K562 (cell line): ENCODE measurements at regions not wholly inside any gene's neighbourhood (a gene's known extent, or its start where the extent isn't known, plus 50 kb on each side); places are given as distances from the start of the nearest gene placed in this dataset.

ENCODE experiments used
- ARID1B ChIP-seq: fragments of 450-650 bp; IDR thresholded peaks from 2 replicates; pipeline ENCODE4 v1.6.1; 2016; ENCODE audit warnings: antibody characterized with exemption, mild to moderate bottlenecking, inconsistent platforms
- CBFA2T2 ChIP-seq: fragments of 450-650 bp; conservative IDR thresholded peaks from 2 replicates; pipeline ENCODE4 v1.6.1; 2017; ENCODE audit warnings: mild to moderate bottlenecking
- DPF2 ChIP-seq: fragments of 450-650 bp; IDR thresholded peaks from 2 replicates; pipeline ENCODE4 v1.6.1; 2016
- EP300 ChIP-seq: IDR thresholded peaks from 2 replicates; pipeline ENCODE4 v1.6.1; 2012; ENCODE audit warnings: low read length, improper control_type of control experiment
- FOSL1 ChIP-seq: fragments of 200-800 bp; sonication (Bioruptor generic); conservative IDR thresholded peaks from 2 replicates; pipeline ENCODE4 v1.6.1; 2016; ENCODE audit warnings: missing genetic modification characterization, missing compliant biosample characterization
- GABPA ChIP-seq: fragments of 200-800 bp; sonication (Bioruptor generic); conservative IDR thresholded peaks from 2 replicates; pipeline ENCODE4 v1.6.1; 2016; ENCODE audit warnings: low read depth, missing genetic modification characterization, missing compliant biosample characterization
- JUN ChIP-seq, 2 experiments: sonication (generic) in 1 of 2; formaldehyde crosslinking in 1 of 2; IDR thresholded peaks; 2 replicates each; pipeline versions ENCODE4 v1.6.1 to v1.8.0; 2012 to 2022; ENCODE audit warnings: borderline replicate concordance in 2 of 2, mild to moderate bottlenecking in 2 of 2, improper control_type of control experiment in 1 of 2, low read depth in 1 of 2, low read length in 1 of 2, missing genetic modification reagents in 1 of 2
- MTA2 ChIP-seq: fragments of 450-650 bp; IDR thresholded peaks from 2 replicates; pipeline ENCODE4 v1.6.1; 2016; ENCODE audit warnings: low read depth
- NCOR1 ChIP-seq: fragments of 450-650 bp; IDR thresholded peaks from 2 replicates; pipeline ENCODE4 v1.6.1; 2016; ENCODE audit warnings: mild to moderate bottlenecking, moderate library complexity
- REST ChIP-seq, 2 experiments: fragments of 450-650 bp; formaldehyde crosslinking in 1 of 2; IDR thresholded peaks; 2 replicates each; pipeline versions ENCODE4 v1.4.0 to v1.6.1; 2014 to 2020; ENCODE audit warnings: mild to moderate bottlenecking in 2 of 2, borderline replicate concordance in 1 of 2, low read depth in 1 of 2
- SMARCE1 ChIP-seq: fragments of 450-650 bp; IDR thresholded peaks from 2 replicates; pipeline ENCODE4 v1.7.1; 2016; ENCODE audit warnings: mild to moderate bottlenecking
- STAT5A ChIP-seq: IDR thresholded peaks from 2 replicates; pipeline ENCODE4 v1.6.1; 2012; ENCODE audit warnings: low read length, inconsistent platforms, borderline replicate concordance
- TAL1 ChIP-seq: fragments of 450-650 bp; IDR thresholded peaks from 2 replicates; pipeline ENCODE4 v1.6.1; 2016; ENCODE audit warnings: mild to moderate bottlenecking
- ZBTB1 ChIP-seq: sonication (generic); formaldehyde crosslinking; IDR thresholded peaks from 2 replicates; pipeline ENCODE4 v1.8.1; 2023; ENCODE audit warnings: missing genetic modification reagents, low read depth, mild to moderate bottlenecking, borderline replicate concordance
- ZNF384 ChIP-seq: IDR thresholded peaks from 2 replicates; pipeline ENCODE4 v1.6.1; 2012; ENCODE audit warnings: low read depth, low read length, improper control_type of control experiment
- TF ChIP-seq, protein P1 (sequence below), 2 experiments: fragments of 450-650 bp in 1 of 2; sonication (generic) in 1 of 2; formaldehyde crosslinking in 1 of 2; IDR thresholded peaks in 1 of 2; conservative IDR thresholded peaks in 1 of 2; 2 replicates each; pipeline versions ENCODE4 v1.6.1 to v1.8.1; 2016 to 2023; ENCODE audit warnings: mild to moderate bottlenecking in 2 of 2, moderate library complexity in 2 of 2, inconsistent platforms in 1 of 2, missing genetic modification reagents in 1 of 2
- TF ChIP-seq, protein P2 (sequence below), 2 experiments: fragments of 200-800 bp in 1 of 2; sonication (Bioruptor generic) in 1 of 2; sonication (generic) in 1 of 2; formaldehyde crosslinking in 1 of 2; IDR thresholded peaks in 1 of 2; conservative IDR thresholded peaks in 1 of 2; 2 replicates each; pipeline versions ENCODE4 v1.5.0 to v1.6.1; 2016 to 2020; ENCODE audit warnings: missing compliant biosample characterization in 1 of 2, missing genetic modification characterization in 1 of 2, missing genetic modification reagents in 1 of 2

DNA sequence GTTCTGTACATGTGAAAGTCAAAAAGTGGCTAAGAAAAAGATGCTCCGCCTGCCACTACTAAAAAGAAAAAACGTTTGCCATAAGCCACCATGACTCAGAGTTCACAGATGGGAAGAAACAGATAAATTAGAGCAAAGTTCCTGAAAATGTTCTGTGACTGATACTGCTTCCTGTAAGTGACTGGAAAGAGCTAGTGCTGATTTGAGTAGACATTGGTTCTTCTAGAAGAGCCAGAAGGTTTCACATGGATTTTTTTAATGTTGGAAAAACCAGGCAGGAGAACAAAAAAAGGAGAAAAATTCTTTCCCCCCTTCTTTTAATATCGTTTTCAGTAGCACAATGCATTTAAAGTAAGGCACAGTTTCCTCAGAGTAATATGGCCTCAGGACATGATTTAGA lies 221.4 kb downstream of the HLX start (continued):
- TF ChIP-seq REST (IDR thresholded peaks at IDR 0.05; ENCODE audit: borderline replicate concordance) (0 out of 2 replicates have a peak, but pooled peaks have one; percentile 23), REST (CRISPR knock-in tag; IDR thresholded peaks at IDR 0.05; ENCODE audit: low read depth) (no peak), ZNF384 (peak; percentile 75), MTA2 (peak; percentile 27; the same call in 1 of the 2 replicates), JUN (IDR thresholded peaks at IDR 0.05; ENCODE audit: borderline replicate concordance, low read depth, low read length) (0 out of 2 replicates have a peak, but pooled peaks have one; percentile 19), JUN (CRISPR knock-in tag; IDR thresholded peaks at IDR 0.05; ENCODE audit: borderline replicate concordance) (no peak), CBFA2T2 (peak; percentile 49; the same call in 1 of the 2 replicates), DPF2 (peak; percentile 63), NCOR1 (peak; percentile 20; the same call in 1 of the 2 replicates), GABPA (peak; percentile 37; the same call in 1 of the 2 replicates), TAL1 (0 out of 2 replicates have a peak, but pooled peaks have one; percentile 24), ZBTB1 (CRISPR knock-in tag) (no peak), ARID1B (peak; percentile 78), STAT5A (0 out of 2 replicates have a peak, but pooled peaks have one; percentile 36), SMARCE1 (peak; percentile 72; the same call in 1 of the 2 replicates), EP300 (peak; percentile 65), FOSL1 (peak; percentile 95)
- TF ChIP-seq, protein P1, sequence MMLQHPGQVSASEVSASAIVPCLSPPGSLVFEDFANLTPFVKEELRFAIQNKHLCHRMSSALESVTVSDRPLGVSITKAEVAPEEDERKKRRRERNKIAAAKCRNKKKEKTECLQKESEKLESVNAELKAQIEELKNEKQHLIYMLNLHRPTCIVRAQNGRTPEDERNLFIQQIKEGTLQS (IDR thresholded peaks at IDR 0.05) = peak; percentile 67; the same call in 1 of the 2 replicates
- TF ChIP-seq, protein P1 (CRISPR knock-in tag; conservative IDR thresholded peaks at IDR 0.05) = no peak
- TF ChIP-seq, protein P2, sequence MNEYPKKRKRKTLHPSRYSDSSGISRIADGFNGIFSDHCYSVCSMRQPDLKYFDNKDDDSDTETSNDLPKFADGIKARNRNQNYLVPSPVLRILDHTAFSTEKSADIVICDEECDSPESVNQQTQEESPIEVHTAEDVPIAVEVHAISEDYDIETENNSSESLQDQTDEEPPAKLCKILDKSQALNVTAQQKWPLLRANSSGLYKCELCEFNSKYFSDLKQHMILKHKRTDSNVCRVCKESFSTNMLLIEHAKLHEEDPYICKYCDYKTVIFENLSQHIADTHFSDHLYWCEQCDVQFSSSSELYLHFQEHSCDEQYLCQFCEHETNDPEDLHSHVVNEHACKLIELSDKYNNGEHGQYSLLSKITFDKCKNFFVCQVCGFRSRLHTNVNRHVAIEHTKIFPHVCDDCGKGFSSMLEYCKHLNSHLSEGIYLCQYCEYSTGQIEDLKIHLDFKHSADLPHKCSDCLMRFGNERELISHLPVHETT (CRISPR knock-in tag; conservative IDR thresholded peaks at IDR 0.05 in 1 of 2, IDR thresholded peaks at IDR 0.05 in 1 of 2) = 0 out of 4 replicates have a peak, but pooled peaks of 1 of the 2 experiments have one; percentile 48
